Right atrium auricular region (tissue), 2 donors: ENCODE measurements at regions not wholly inside any gene's neighbourhood (a gene's known extent, or its start where the extent isn't known, plus 50 kb on each side); places are given as distances from the start of the nearest gene placed in this dataset.

ENCODE experiments used
- DNase-seq: peaks from one replicate; pipeline ENCODE4 v3.0.0-alpha.2; 2019; ENCODE audit warnings: low spot score
- H3K27ac ChIP-seq, 2 donors: fragments of 200-600 bp; sonication (generic); 1 replicate in 1 of 2; 2 replicates in 1 of 2; pipeline ENCODE4 v1.5.1; 2016 to 2019
- H3K27me3 ChIP-seq, 2 donors: fragments of 200-600 bp; sonication (generic); one replicate each; pipeline versions ENCODE4 v1.5.1 to v1.6.0; 2017 to 2019
- H3K36me3 ChIP-seq: fragments of 200-600 bp; sonication (generic); one replicate; pipeline ENCODE4 v1.5.1; 2016
- H3K4me1 ChIP-seq, 2 donors: fragments of 200-600 bp; sonication (generic); one replicate each; pipeline versions ENCODE4 v1.5.1 to v1.6.0; 2017 to 2019
- H3K4me3 ChIP-seq, 2 donors: fragments of 200-600 bp; sonication (generic); 1 replicate in 1 of 2; 2 replicates in 1 of 2; pipeline ENCODE4 v1.5.1; 2017 to 2019; ENCODE audit warnings: mild to moderate bottlenecking in 1 of 2, moderate library complexity in 1 of 2
- H3K9me3 ChIP-seq, 2 donors: fragments of 200-600 bp; sonication (generic); one replicate each; pipeline ENCODE4 v1.5.1; 2019
- TF ChIP-seq, protein P1 (sequence below), 2 donors: fragments of 200-600 bp; sonication (generic); IDR thresholded peaks; one replicate each; pipeline ENCODE4 v1.5.1; 2019; ENCODE audit warnings: antibody characterized with exemption in 2 of 2

DNA sequence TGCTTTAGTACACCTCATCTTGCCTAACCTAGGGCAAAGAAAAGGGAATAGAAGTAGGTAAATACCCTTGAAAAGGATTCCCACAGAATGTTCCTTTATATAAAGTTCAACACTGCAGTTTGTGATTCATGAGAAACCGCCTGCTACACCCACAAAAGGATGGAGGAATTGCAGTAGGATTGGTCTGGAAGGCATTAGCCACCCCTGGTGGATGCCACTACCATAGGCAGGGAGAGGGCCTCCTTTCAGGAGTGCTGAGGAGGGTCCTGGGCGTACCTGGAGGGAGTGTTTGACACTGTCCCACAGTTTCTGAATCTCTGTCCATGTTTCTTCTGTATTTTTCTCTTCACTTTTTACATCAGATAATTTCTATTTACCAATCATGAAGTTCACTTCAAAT lies 221.8 kb upstream of the TMEM72 start:
- no peaks in the 10 kb centered on the region for H3K9me3 ChIP-seq
- H3K36me3 ChIP-seq, result no peaks in the 10 kb centered on the region
- TF ChIP-seq, protein P1, sequence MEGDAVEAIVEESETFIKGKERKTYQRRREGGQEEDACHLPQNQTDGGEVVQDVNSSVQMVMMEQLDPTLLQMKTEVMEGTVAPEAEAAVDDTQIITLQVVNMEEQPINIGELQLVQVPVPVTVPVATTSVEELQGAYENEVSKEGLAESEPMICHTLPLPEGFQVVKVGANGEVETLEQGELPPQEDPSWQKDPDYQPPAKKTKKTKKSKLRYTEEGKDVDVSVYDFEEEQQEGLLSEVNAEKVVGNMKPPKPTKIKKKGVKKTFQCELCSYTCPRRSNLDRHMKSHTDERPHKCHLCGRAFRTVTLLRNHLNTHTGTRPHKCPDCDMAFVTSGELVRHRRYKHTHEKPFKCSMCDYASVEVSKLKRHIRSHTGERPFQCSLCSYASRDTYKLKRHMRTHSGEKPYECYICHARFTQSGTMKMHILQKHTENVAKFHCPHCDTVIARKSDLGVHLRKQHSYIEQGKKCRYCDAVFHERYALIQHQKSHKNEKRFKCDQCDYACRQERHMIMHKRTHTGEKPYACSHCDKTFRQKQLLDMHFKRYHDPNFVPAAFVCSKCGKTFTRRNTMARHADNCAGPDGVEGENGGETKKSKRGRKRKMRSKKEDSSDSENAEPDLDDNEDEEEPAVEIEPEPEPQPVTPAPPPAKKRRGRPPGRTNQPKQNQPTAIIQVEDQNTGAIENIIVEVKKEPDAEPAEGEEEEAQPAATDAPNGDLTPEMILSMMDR (IDR thresholded peaks at IDR 0.05), result no peak
- no peak for DNase-seq
- H3K27ac ChIP-seq, result no peak overlapping the region
- H3K4me1 ChIP-seq, result no peaks in the 10 kb centered on the region
- H3K4me3 ChIP-seq, result no peak overlapping the region
- H3K27me3 ChIP-seq, result no peaks in the 10 kb centered on the region

DNA sequence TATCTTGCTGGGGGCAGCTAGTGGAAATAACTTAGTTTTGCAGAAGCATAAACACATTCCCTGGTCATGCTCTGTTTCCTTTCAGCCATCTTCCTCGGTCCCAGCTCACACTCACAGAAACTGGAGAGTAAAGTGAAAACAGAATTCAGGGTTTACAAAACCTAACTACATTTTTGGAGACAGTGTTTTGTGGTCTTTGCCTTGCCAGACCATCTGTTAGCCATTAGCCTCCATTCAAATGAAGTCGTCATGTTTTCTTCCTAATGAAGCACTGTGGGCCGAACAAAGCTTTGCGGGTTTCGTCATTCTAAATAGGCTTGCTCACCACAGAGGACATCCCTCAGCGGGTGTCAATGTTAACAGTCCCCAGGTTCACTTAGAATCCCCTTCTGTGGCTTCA lies 214.6 kb upstream of the TMEM72 start:
- Histone ChIP-seq H3K9me3 (peaks cover 6 to 16% of the 10 kb centered on the region in 2 donors), H3K36me3 (no peaks in the 10 kb centered on the region), H3K27ac (no peak overlapping the region), H3K4me3 (no peak overlapping the region), H3K27me3 (no peaks in the 10 kb centered on the region), H3K4me1 (no peaks in the 10 kb centered on the region)
- TF ChIP-seq, protein P1 (IDR thresholded peaks at IDR 0.05), result no peak
- DNase-seq, result no peak

DNA sequence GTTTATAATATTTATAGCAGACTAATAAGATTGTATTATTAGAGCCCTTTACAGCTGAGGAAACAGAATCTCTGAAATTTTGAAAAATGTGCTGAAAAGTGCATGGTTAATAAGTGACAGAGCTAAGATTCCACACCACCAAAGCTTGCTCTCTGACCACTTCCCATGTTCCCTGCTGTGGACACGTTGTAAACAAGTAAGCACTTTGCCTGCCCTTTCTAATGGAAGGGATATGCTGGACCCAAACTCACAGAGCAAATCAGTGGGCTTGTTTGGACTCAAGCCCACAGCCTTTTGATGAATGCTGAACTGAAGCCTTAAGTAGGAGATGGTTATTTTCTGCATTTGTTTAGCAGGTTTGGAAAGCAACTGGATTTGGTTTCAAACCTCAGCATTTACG lies 214.0 kb upstream of the TMEM72 start:
- no peaks in the 10 kb centered on the region for H3K4me1 ChIP-seq
- peaks cover 6 to 22% of the 10 kb centered on the region in 2 donors for H3K9me3 ChIP-seq
- no peaks in the 10 kb centered on the region for H3K27me3 ChIP-seq
- no peak overlapping the region for H3K4me3 ChIP-seq
- H3K36me3 ChIP-seq, result no peaks in the 10 kb centered on the region
- no peak overlapping the region for H3K27ac ChIP-seq
- TF ChIP-seq, protein P1 (IDR thresholded peaks at IDR 0.05), result no peak
- DNase-seq, result no peak

DNA sequence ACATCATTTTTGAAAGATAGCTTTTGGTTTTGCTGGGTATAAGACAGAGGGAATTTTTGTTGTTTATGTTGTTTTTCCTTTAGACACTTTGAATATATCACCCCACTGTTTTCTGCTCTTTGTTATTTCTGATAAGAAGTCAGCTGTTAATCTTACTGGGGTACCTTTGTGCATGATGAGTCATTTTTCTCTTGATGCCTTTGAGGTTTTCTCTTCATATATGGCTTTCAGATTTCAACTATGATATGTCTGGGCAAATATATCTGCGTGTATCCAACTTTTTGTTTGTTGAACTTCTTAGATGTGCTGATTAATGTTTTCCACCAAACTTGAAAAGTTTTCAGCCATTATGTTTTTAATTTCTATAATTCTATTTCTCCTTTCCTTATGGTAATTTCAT lies 208.6 kb upstream of the TMEM72 start:
- no peak for DNase-seq
- TF ChIP-seq, protein P1 (IDR thresholded peaks at IDR 0.05), result no peak
- no peaks in the 10 kb centered on the region for H3K4me1 ChIP-seq
- no peak overlapping the region for H3K4me3 ChIP-seq
- H3K27me3 ChIP-seq, result no peaks in the 10 kb centered on the region
- H3K9me3 ChIP-seq, result peaks cover 6 to 30% of the 10 kb centered on the region in 2 donors
- H3K36me3 ChIP-seq, result no peaks in the 10 kb centered on the region
- no peak overlapping the region for H3K27ac ChIP-seq

DNA sequence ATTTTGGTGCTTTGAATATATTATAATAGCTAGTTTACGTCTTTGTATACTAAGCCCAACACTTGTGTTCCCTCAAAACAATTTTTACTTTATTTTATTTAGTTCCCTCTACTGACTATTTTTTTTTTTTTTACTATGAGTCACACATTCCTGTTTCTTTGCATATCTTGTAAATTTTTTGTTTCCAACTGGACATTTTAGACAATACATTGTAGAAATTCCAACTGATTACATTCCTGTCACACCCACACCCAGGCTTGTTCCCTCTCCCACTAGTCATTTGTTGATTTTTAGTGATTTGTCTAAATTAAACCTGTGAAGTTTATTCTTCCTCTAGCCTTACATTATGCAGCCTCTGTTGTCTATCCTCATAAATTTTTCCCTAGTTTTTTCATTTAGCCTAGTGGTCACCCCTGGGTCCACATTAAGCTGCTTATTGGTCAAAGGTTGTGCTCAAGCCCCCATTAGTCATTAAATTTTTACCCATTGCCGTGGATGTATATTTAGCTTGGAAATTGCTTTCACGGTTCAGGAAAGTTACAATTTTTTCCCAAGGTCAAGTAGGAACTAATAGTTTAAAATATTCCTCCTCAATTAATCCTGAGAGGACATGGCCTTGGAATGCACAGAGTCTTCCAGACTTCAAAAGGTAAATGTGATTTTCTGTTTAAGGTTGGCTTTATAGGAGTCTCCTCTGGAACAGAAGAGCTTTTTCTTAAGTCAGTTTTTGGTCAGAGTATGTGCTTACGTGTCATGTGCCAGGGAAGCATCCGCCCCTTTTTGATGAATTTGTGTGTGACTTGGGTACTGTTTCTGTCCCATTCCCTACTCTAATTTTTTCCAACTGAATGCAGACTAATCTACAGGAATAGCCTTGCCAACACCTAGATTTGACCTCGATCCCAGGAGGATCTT lies 207.6 kb upstream of the TMEM72 start:
- Histone ChIP-seq H3K4me3 (no peak overlapping the region), H3K36me3 (no peaks in the 10 kb centered on the region), H3K27me3 (no peaks in the 10 kb centered on the region), H3K27ac (no peak overlapping the region), H3K4me1 (no peaks in the 10 kb centered on the region), H3K9me3 (peaks cover 6 to 30% of the 10 kb centered on the region in 2 donors)
- TF ChIP-seq, protein P1 (IDR thresholded peaks at IDR 0.05), result no peak
- DNase-seq, result no peak
